ENCODE measurements at regions not wholly inside any gene's neighbourhood (a gene's known extent, or its start where the extent isn't known, plus 50 kb on each side); places are given as distances from the start of the nearest gene placed in this dataset.

- H3K4me1 ChIP-seq (ENCODE audit: insufficient read depth, low read length) = peaks cover 3% of the 10 kb centered on the region; the same call in 1 of the 2 replicates
- H3K27me3 ChIP-seq (ENCODE audit: insufficient read depth, low read length) = no peaks in the 10 kb centered on the region
- no peak overlapping the region for H2BK12ac ChIP-seq (ENCODE audit: insufficient read length, low read depth, low read length)
- H3K79me1 ChIP-seq (ENCODE audit: insufficient read depth, low read depth, low read length, poor library complexity, severe bottlenecking) = no peaks in the 10 kb centered on the region
- DNase-seq = no peak
- H3K9me3 ChIP-seq (ENCODE audit: control insufficient read depth, low read depth, low read length) = no peaks in the 10 kb centered on the region
- H2BK5ac ChIP-seq (ENCODE audit: insufficient read length, low read length) = no peak overlapping the region
- Mint-ChIP-seq H3K27ac (no peak overlapping the region), H3K4me3 (no peak overlapping the region), H3K9me3 (no peaks in the 10 kb centered on the region), H3K27me3 (ENCODE audit: low read depth) (peaks cover 2% of the 10 kb centered on the region), H3K36me3 (ENCODE audit: insufficient read depth in 1 of 3, low read depth in 3 of 3) (no peaks in the 10 kb centered on the region), H3K4me1 (peaks cover 33 to 41% of the 10 kb centered on the region in 2 experiments)
- H3K4me2 ChIP-seq (ENCODE audit: insufficient read depth, insufficient read length, low read length) = no peak overlapping the region
- H3T11ph ChIP-seq (ENCODE audit: low read length) = no peak overlapping the region
- no peak overlapping the region for H3K14ac ChIP-seq (ENCODE audit: insufficient read depth, low read length)
- no peak overlapping the region for H3K56ac ChIP-seq (ENCODE audit: insufficient read length, low read depth, low read length)
- no peak overlapping the region for H2BK15ac ChIP-seq (ENCODE audit: low read depth, low read length)
- no peaks in the 10 kb centered on the region for H3K23me2 ChIP-seq (ENCODE audit: insufficient read length, low read depth, low read length, poor library complexity, severe bottlenecking)
- no peak overlapping the region for H4K8ac ChIP-seq (replicated peaks; ENCODE audit: insufficient read length, low read depth, low read length)
- H2BK20ac ChIP-seq (ENCODE audit: low read depth, low read length, poor library complexity, severe bottlenecking) = no peak overlapping the region
- no peak overlapping the region for H3K27ac ChIP-seq (ENCODE audit: insufficient read length, low read depth, low read length)
- no peak overlapping the region for H2AK5ac ChIP-seq (ENCODE audit: insufficient read length, low read length)
- no peak overlapping the region for H3K4ac ChIP-seq (ENCODE audit: low read depth, low read length)
- no peaks in the 10 kb centered on the region for H4K20me1 ChIP-seq (ENCODE audit: control insufficient read depth, insufficient read depth, insufficient read length)
- no peak overlapping the region for H4K5ac ChIP-seq (ENCODE audit: insufficient read length, low read depth, low read length)
- H2BK120ac ChIP-seq (ENCODE audit: low read depth, low read length, poor library complexity, severe bottlenecking) = no peak overlapping the region
- no peaks in the 10 kb centered on the region for H3K79me2 ChIP-seq (ENCODE audit: insufficient read depth, low read length)
- no peak overlapping the region for H2AFZ ChIP-seq (ENCODE audit: low read length)
- no peak overlapping the region for H3K18ac ChIP-seq (ENCODE audit: insufficient read length, low read depth, low read length)
- no peak for TF ChIP-seq CTCF (conservative IDR thresholded peaks at IDR 0.05)
- H3K9ac ChIP-seq (ENCODE audit: extremely low read depth, insufficient read length, low read length) = no peak overlapping the region
- no peak overlapping the region for H3K23ac ChIP-seq (ENCODE audit: insufficient read length, low read depth, low read length)
- H4K91ac ChIP-seq (ENCODE audit: insufficient read length, low read depth, low read length) = no peak overlapping the region
- WGBS (ENCODE audit: extremely low coverage, insufficient read length, low lambda C conversion rate) = no CpG with 5 or more reads among the region's 41 CpGs
Measured at GRCh38 chr16:85527042-85527766, 85.9 kb upstream of the GSE1 start.

Measured in H9 (cell line).